Loucy (cell line): ENCODE measurements at regions not wholly inside any gene's neighbourhood (a gene's known extent, or its start where the extent isn't known, plus 50 kb on each side); places are given as distances from the start of the nearest gene placed in this dataset.

Experiments used
- H2AFZ ChIP-seq: fragments of 200-600 bp; sonication (generic); 2 replicates; pipeline ENCODE4 v1.6.0; 2016; ENCODE audit warnings: antibody characterized with exemption, mild to moderate bottlenecking, low read length, moderate library complexity
- H3F3A ChIP-seq: fragments of 200-600 bp; 2 replicates; pipeline ENCODE4 v1.6.0; 2016; ENCODE audit warnings: antibody characterized with exemption, low read depth, mild to moderate bottlenecking
- H3K27me3 ChIP-seq: fragments of 200-600 bp; sonication (generic); 2 replicates; pipeline ENCODE4 v1.6.1; 2014; ENCODE audit warnings: low read length, mild to moderate bottlenecking; ENCODE audit not compliant: insufficient read depth, poor library complexity, severe bottlenecking
- H3K36me3 ChIP-seq: fragments of 200-600 bp; sonication (generic); 2 replicates; pipeline ENCODE4 v1.6.1; 2016; ENCODE audit warnings: low read length; ENCODE audit not compliant: insufficient read depth
- H3K4me1 ChIP-seq: fragments of 200-600 bp; sonication (generic); 2 replicates; pipeline ENCODE4 v1.5.1; 2014; ENCODE audit warnings: low read length, mild to moderate bottlenecking; ENCODE audit not compliant: insufficient read depth, poor library complexity, severe bottlenecking
- H3K4me2 ChIP-seq: fragments of 200-600 bp; sonication (generic); 2 replicates; pipeline ENCODE4 v1.6.0; 2014; ENCODE audit warnings: antibody characterized with exemption, low read length, low read depth, mild to moderate bottlenecking; ENCODE audit not compliant: poor library complexity, severe bottlenecking
- H3K4me3 ChIP-seq: fragments of 200-600 bp; sonication (generic); 2 replicates; pipeline ENCODE4 v1.5.1; 2014; ENCODE audit warnings: low read length, mild to moderate bottlenecking, mixed read lengths; ENCODE audit not compliant: poor library complexity, severe bottlenecking
- H3K79me2 ChIP-seq: fragments of 200-600 bp; sonication (generic); 2 replicates; pipeline ENCODE4 v1.6.1; 2014; ENCODE audit warnings: low read length; ENCODE audit not compliant: insufficient read depth
- H3K9ac ChIP-seq: fragments of 200-600 bp; sonication (generic); 2 replicates; pipeline ENCODE4 v1.6.0; 2014; ENCODE audit warnings: mild to moderate bottlenecking, low read depth, low read length, moderate library complexity; ENCODE audit not compliant: poor library complexity, severe bottlenecking
- H3K9me2 ChIP-seq: fragments of 200-600 bp; sonication (generic); replicated peaks from 2 replicates; pipeline ENCODE4 v1.6.1; 2016; ENCODE audit warnings: low read depth, low read length, mixed read lengths
- H3K9me3 ChIP-seq: fragments of 200-600 bp; sonication (generic); 2 replicates; pipeline ENCODE4 v1.6.1; 2014; ENCODE audit warnings: mild to moderate bottlenecking, antibody characterized with exemption, low read length, low read depth; ENCODE audit not compliant: insufficient read depth
- H4K20me1 ChIP-seq: fragments of 200-600 bp; sonication (generic); 2 replicates; pipeline ENCODE4 v1.6.0; 2014; ENCODE audit warnings: antibody characterized with exemption, low read length, mild to moderate bottlenecking; ENCODE audit not compliant: insufficient read depth, poor library complexity, severe bottlenecking
- EZH2phosphoT487 ChIP-seq: fragments of 200-600 bp; IDR thresholded peaks from 2 replicates; pipeline ENCODE4 v1.6.1; 2018; ENCODE audit warnings: antibody characterized with exemption, mild to moderate bottlenecking, moderate library complexity, borderline replicate concordance
- TF ChIP-seq, protein P1 (sequence below): fragments of 200-600 bp; sonication (generic); conservative IDR thresholded peaks from 2 replicates; pipeline ENCODE4 v1.5.1; 2014; ENCODE audit warnings: mild to moderate bottlenecking, antibody characterized with exemption, low read length

DNA sequence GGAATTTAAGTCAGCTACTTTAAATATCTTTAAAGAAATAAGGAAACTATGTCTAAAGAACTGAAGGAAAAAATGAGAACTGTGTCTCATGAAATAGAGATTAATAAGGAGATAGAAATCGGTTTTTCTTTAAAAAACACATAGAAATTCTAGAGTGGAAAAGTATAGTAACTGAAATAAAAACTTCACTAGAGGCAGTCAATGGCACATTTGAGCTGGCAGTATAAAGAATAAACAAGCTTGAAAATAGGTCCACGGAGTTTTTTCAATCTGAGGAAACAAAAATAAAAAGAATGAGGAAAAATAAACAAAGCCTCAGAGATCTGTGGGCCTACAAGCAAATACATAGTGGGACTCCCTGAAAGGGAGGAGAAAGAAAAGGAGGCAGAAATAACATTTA is 127.5 kb downstream of the TWIST2 start:
- H3K4me1 ChIP-seq = no peaks in the 10 kb centered on the region
- no peak for TF ChIP-seq EZH2phosphoT487
- TF ChIP-seq, protein P1, sequence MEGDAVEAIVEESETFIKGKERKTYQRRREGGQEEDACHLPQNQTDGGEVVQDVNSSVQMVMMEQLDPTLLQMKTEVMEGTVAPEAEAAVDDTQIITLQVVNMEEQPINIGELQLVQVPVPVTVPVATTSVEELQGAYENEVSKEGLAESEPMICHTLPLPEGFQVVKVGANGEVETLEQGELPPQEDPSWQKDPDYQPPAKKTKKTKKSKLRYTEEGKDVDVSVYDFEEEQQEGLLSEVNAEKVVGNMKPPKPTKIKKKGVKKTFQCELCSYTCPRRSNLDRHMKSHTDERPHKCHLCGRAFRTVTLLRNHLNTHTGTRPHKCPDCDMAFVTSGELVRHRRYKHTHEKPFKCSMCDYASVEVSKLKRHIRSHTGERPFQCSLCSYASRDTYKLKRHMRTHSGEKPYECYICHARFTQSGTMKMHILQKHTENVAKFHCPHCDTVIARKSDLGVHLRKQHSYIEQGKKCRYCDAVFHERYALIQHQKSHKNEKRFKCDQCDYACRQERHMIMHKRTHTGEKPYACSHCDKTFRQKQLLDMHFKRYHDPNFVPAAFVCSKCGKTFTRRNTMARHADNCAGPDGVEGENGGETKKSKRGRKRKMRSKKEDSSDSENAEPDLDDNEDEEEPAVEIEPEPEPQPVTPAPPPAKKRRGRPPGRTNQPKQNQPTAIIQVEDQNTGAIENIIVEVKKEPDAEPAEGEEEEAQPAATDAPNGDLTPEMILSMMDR = no peak

DNA sequence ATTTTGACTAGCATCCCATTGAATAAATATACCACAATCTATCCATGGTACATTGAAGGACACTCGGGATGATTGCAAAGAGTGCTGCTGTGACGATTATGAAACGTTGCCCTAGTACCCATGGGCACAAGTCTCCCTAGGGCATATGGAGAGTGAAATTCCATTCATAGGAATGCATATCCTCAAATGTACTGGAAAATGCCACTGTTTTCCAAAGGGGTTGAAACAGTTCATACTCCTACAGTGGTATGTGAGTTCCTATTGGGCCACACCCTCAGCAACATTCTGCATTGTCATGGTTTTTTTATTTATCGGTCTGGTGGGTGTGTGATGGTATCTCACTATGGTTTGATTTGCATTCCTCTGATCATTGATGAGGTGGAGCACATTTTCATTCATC is 130.6 kb downstream of the TWIST2 start:
- Histone ChIP-seq H3K9me2 (no peaks in the 10 kb centered on the region), H3F3A (no peaks in the 10 kb centered on the region), H3K4me3 (no peak overlapping the region), H3K27me3 (no peaks in the 10 kb centered on the region), H3K4me2 (no peak overlapping the region), H3K4me1 (no peaks in the 10 kb centered on the region), H3K9ac (no peak overlapping the region), H3K79me2 (no peaks in the 10 kb centered on the region), H2AFZ (no peak overlapping the region), H3K36me3 (no peaks in the 10 kb centered on the region), H4K20me1 (no peaks in the 10 kb centered on the region), H3K9me3 (0 out of 2 replicates have a peak, but pooled peaks cover 13% of the 10 kb centered on the region)
- TF ChIP-seq, protein P1 = no peak
- no peak for TF ChIP-seq EZH2phosphoT487

More for the DNA sequence above, 127.5 kb downstream of the TWIST2 start:
- Histone ChIP-seq H3K9me3 (0 out of 2 replicates have a peak, but pooled peaks cover 13% of the 10 kb centered on the region), H3K9me2 (no peaks in the 10 kb centered on the region), H3K4me2 (no peak overlapping the region), H3K9ac (no peak overlapping the region), H3F3A (no peaks in the 10 kb centered on the region), H3K4me3 (no peak overlapping the region), H3K36me3 (no peaks in the 10 kb centered on the region), H3K27me3 (no peaks in the 10 kb centered on the region), H3K79me2 (no peaks in the 10 kb centered on the region), H4K20me1 (no peaks in the 10 kb centered on the region), H2AFZ (no peak overlapping the region)

DNA sequence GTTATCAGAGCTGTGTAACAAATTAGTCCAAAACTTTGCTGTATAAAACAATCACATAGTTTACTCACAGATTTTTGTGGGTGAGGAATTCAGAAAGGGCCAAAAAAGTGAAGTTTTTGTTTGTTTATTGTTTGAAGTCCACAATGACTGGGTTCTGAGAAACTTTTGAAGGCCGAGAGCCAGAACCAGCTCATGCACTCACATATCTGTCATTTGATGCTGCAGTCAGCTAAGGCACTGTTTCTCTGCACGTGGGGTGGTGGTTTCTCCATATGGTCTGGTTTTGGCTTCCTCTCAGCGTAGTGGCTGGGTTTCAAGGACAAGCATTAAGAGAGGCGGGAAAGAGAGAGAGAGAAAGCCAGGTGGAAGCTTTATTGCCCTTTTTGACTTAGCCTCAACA is 131.8 kb downstream of the TWIST2 start:
- Histone ChIP-seq H3K4me2 (no peak overlapping the region), H3F3A (no peaks in the 10 kb centered on the region), H3K4me1 (no peaks in the 10 kb centered on the region)

More for the DNA sequence above, 131.8 kb downstream of the TWIST2 start:
- H3K9me3 ChIP-seq = 0 out of 2 replicates have a peak, but pooled peaks cover 13% of the 10 kb centered on the region
- no peak overlapping the region for H3K4me3 ChIP-seq
- no peak overlapping the region for H3K9ac ChIP-seq
- H3K79me2 ChIP-seq = no peaks in the 10 kb centered on the region
- TF ChIP-seq, protein P1 = no peak
- no peak for TF ChIP-seq EZH2phosphoT487
- H3K27me3 ChIP-seq = no peaks in the 10 kb centered on the region
- no peaks in the 10 kb centered on the region for H3K36me3 ChIP-seq
- H2AFZ ChIP-seq = no peak overlapping the region
- H4K20me1 ChIP-seq = no peaks in the 10 kb centered on the region
- H3K9me2 ChIP-seq = no peaks in the 10 kb centered on the region
